K562 (cell line): ENCODE measurements at regions not wholly inside any gene's neighbourhood (a gene's known extent, or its start where the extent isn't known, plus 50 kb on each side); places are given as distances from the start of the nearest gene placed in this dataset.

Experiments used
- ATAC-seq: fragments of 200-7000 bp; cut with Tn5 transposase; 3 replicates; pipeline ENCODE4 v1.9.1; 2020; ENCODE audit warnings: moderate library complexity
- BruUV-seq: library from RNA; stranded (reverse); fragments of 400-500 nt; replicated peaks from 2 replicates; lab custom pipeline; 2021; lab: Mats Ljungman, UMichigan
- CTCF ChIA-PET: fragments of 300-600 bp; formaldehyde crosslinking; extraction: SDS; loops from one replicate; lab custom pipeline; 2021; ENCODE audit warnings: low intra/inter-chr PET ratio; lab: Yijun Ruan, JAX
- POLR2A ChIA-PET: fragments of 300-600, 350-650 bp; sonication (Branson Sonifier 250); formaldehyde crosslinking; extraction: SDS; loops from one replicate; lab custom pipeline; 2021; ENCODE audit warnings: antibody characterized with exemption, inconsistent platforms; lab: Yijun Ruan, JAX
- DNase-seq, 4 experiments: peaks; one replicate each; pipeline versions ENCODE4 v3.0.0 to v3.0.0-alpha.2; 2011 to 2018; ENCODE audit warnings: low spot score in 3 of 4, mixed read lengths in 3 of 4; ENCODE audit errors: extremely low read depth in 1 of 4
- FAIRE-seq: peaks from 2 replicates; lab custom pipeline; 2011; peaks lifted over from hg19 to GRCh38; lab: Jason Lieb, UNC
- H2AFZ ChIP-seq: 2 replicates; pipeline ENCODE4 v1.6.0; 2011; ENCODE audit warnings: low read depth, low read length, control low read depth, inconsistent platforms
- H3K27ac ChIP-seq: fragments of 200-600 bp; 3 replicates; pipeline ENCODE4 v1.8.0; 2011; ENCODE audit warnings: low read depth, mild to moderate bottlenecking, control low read depth, inconsistent platforms, low read length, moderate library complexity, mixed read lengths; ENCODE audit errors: extremely low read depth
- H3K27me3 ChIP-seq, 2 experiments: fragments of 300-600 bp in 1 of 2; 2 replicates in 1 of 2; 3 replicates in 1 of 2; pipeline versions ENCODE4 v1.6.0 to v1.8.0; 2011; ENCODE audit warnings: inconsistent platforms in 2 of 2, low read length in 2 of 2, mild to moderate bottlenecking in 1 of 2, mixed read lengths in 1 of 2, moderate library complexity in 1 of 2; ENCODE audit not compliant: control insufficient read depth in 2 of 2, insufficient read depth in 2 of 2
- H3K36me3 ChIP-seq: fragments of 300-600 bp; 3 replicates; pipeline ENCODE4 v1.8.0; 2011; ENCODE audit warnings: mild to moderate bottlenecking, low read length, inconsistent platforms; ENCODE audit not compliant: control insufficient read depth, insufficient read depth
- H3K4me1 ChIP-seq, 2 experiments: fragments of 200-600 bp in 1 of 2; replicated peaks in 1 of 2; 2 replicates in 1 of 2; 3 replicates in 1 of 2; pipeline versions ENCODE4 v1.5.1 to v1.8.0; 2011; ENCODE audit warnings: inconsistent platforms in 2 of 2, low read length in 2 of 2, mild to moderate bottlenecking in 1 of 2, mixed read lengths in 1 of 2, moderate library complexity in 1 of 2; ENCODE audit not compliant: control insufficient read depth in 2 of 2, insufficient read depth in 2 of 2
- H3K4me2 ChIP-seq: 2 replicates; pipeline ENCODE4 v1.6.1; 2011; ENCODE audit warnings: low read length, control low read depth, inconsistent platforms, mixed read lengths; ENCODE audit not compliant: insufficient read depth
- H3K4me3 ChIP-seq: fragments of 200-600 bp; sonication (generic), shearing (Covaris generic); 2 replicates; pipeline ENCODE4 v1.5.1; 2016; ENCODE audit warnings: control low read depth, inconsistent platforms
- H3K79me2 ChIP-seq: fragments of 200-600 bp; 3 replicates; pipeline ENCODE4 v1.8.0; 2011; ENCODE audit warnings: low read length, inconsistent platforms; ENCODE audit not compliant: control insufficient read depth, insufficient read depth
- H3K9ac ChIP-seq, 2 experiments: 2 replicates each; pipeline versions ENCODE4 v1.6.0 to v1.6.1; 2011; ENCODE audit warnings: low read depth in 2 of 2, low read length in 2 of 2, control low read depth in 1 of 2, inconsistent platforms in 1 of 2, mild to moderate bottlenecking in 1 of 2, mixed read lengths in 1 of 2; ENCODE audit not compliant: insufficient read depth in 1 of 2
- H3K9me1 ChIP-seq: one replicate; pipeline ENCODE4 v1.6.0; 2011; ENCODE audit warnings: inconsistent platforms, mild to moderate bottlenecking, low read length, moderate library complexity; ENCODE audit not compliant: control insufficient read depth, insufficient read depth
- H3K9me3 ChIP-seq: replicated peaks from 2 replicates; pipeline ENCODE4 v1.5.1; 2011; ENCODE audit warnings: low read depth, low read length, inconsistent platforms; ENCODE audit not compliant: control insufficient read depth, insufficient read depth
- H4K20me1 ChIP-seq: replicated peaks from 2 replicates; pipeline ENCODE4 v1.6.1; 2011; ENCODE audit warnings: low read length, inconsistent platforms, mixed read lengths; ENCODE audit not compliant: control insufficient read depth, insufficient read depth
- EZH2 ChIP-seq: IDR thresholded peaks from 2 replicates; pipeline ENCODE4 v1.6.1; 2012; ENCODE audit warnings: low read depth, mild to moderate bottlenecking, inconsistent platforms, low read length, borderline replicate concordance
- HLTF ChIP-seq: fragments of 450-650 bp; IDR thresholded peaks from 2 replicates; pipeline ENCODE4 v1.6.1; 2016
- MCM5 ChIP-seq: fragments of 450-650 bp; IDR thresholded peaks from 2 replicates; pipeline ENCODE4 v1.6.1; 2016; ENCODE audit warnings: low read depth
- NR2C1 ChIP-seq, 2 experiments: fragments of 450-650 bp; IDR thresholded peaks; 2 replicates each; pipeline ENCODE4 v1.6.1; 2017; ENCODE audit warnings: mild to moderate bottlenecking in 2 of 2, antibody characterized with exemption in 1 of 2, inconsistent platforms in 1 of 2, missing compliant biosample characterization in 1 of 2, missing genetic modification characterization in 1 of 2
- ZFX ChIP-seq: sonication (generic); formaldehyde crosslinking; IDR thresholded peaks from 2 replicates; pipeline ENCODE4 v1.8.0; 2022; ENCODE audit warnings: mild to moderate bottlenecking, missing genetic modification reagents, moderate library complexity
- ZNF655 ChIP-seq: fragments of 250-450 bp; sonication (Bioruptor Pico); IDR thresholded peaks from 2 replicates; pipeline ENCODE4 v1.5.0; 2021
- ZNF76 ChIP-seq: fragments of 250-450 bp; sonication (Bioruptor Pico); IDR thresholded peaks from 2 replicates; pipeline ENCODE4 v1.4.0; 2020; ENCODE audit warnings: mild to moderate bottlenecking, moderate library complexity, borderline replicate concordance
- WGBS: fragments of 100-300 bp; shearing (Covaris generic); methylation state at CpG from one replicate; pipeline ENCODE4 v1.1.6; 2016; ENCODE audit warnings: low coverage, mixed read lengths; ENCODE audit not compliant: insufficient coverage; ENCODE audit errors: missing lambda C conversion rate; 5-methylcytosine and 5-hydroxymethylcytosine counted together
- in situ Hi-C: fragments of 300-500 bp; cut with MboI; formaldehyde crosslinking; loops from 4 replicates; pipeline ENCODE4 v1.15.0; 2018; ENCODE audit warnings: inconsistent platforms, mixed read lengths
- intact Hi-C: fragments of 100-400 bp; cut with micrococcal nuclease; formaldehyde crosslinking; loops from 2 replicates; pipeline ENCODE4 v1.14.2; 2022

- no peak overlapping the region for H3K9ac ChIP-seq
- ChIA-PET CTCF (no interaction called here), POLR2A (no interaction called here)
- no peaks in the 10 kb centered on the region for H3K4me1 ChIP-seq
- no peak overlapping the region for H3K4me2 ChIP-seq
- ATAC-seq, result no peak
- BruUV-seq, result no TSS peak
- intact Hi-C loops, result no loop called here
- no peak for FAIRE-seq
- no peak for DNase-seq
- H3K27me3 ChIP-seq, result no peaks in the 10 kb centered on the region
- H2AFZ ChIP-seq, result no peak overlapping the region
- H3K9me3 ChIP-seq, result no peaks in the 10 kb centered on the region; the same call in none of the 2 replicates
- 0% methylated on average over 1 of the region's 1 CpG for WGBS
- no peak overlapping the region for H3K27ac ChIP-seq
- H3K36me3 ChIP-seq, result no peaks in the 10 kb centered on the region
- in situ Hi-C loops, result no loop called here
- no peaks in the 10 kb centered on the region for H3K9me1 ChIP-seq
- no peaks in the 10 kb centered on the region for H3K79me2 ChIP-seq
- no peak overlapping the region for H3K4me3 ChIP-seq
- H4K20me1 ChIP-seq, result no peaks in the 10 kb centered on the region
- TF ChIP-seq NR2C1 (IDR thresholded peaks at IDR 0.05) (no peak), NR2C1 (tag; IDR thresholded peaks at IDR 0.05) (no peak), MCM5 (no peak), ZFX (CRISPR knock-in tag) (no peak), ZNF76 (CRISPR knock-in tag) (no peak), HLTF (no peak), EZH2 (no peak), ZNF655 (CRISPR knock-in tag) (no peak)
- TF ChIP-seq, all 486 proteins: peak for 0
Observed at GRCh38 chr2:35081001-35081621, 1274.5 kb upstream of the CRIM1 start.
